ENCODE measurements at regions not wholly inside any gene's neighbourhood (a gene's known extent, or its start where the extent isn't known, plus 50 kb on each side); places are given as distances from the start of the nearest gene placed in this dataset.

DNA sequence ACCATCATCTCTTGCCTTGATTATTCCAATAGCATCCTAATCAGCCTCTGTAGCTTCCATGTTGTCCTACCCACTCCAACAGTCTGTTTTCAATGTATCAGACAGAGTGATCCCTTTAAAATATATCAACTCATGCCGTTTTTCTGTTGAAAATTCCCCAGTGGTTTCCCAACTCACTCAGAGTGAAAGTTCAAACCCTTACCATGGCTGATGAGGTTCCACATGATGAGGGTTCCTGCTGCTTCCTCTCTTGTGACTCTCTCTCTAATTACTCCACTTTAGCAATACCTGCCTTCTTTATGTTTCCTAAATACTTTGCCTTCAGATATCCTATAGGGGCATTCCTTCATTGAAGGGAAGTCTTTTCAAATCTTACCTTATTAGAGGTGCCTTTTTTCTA lies 334.7 kb downstream of the PPP1R2C start:
- Histone ChIP-seq H3K23ac (ENCODE audit: low read depth, low read length, poor library complexity) (no peak overlapping the region), H3K4me3 (ENCODE audit: low read length in 2 of 2) (no peak overlapping the region), H2AK5ac (ENCODE audit: low read depth, low read length) (no peak overlapping the region), H2AFZ (ENCODE audit: low read length) (no peak overlapping the region), H3K9ac (ENCODE audit: low read depth, low read length, poor library complexity) (no peak overlapping the region), H3K27me3 (ENCODE audit: control insufficient read depth in 3 of 3, insufficient read depth in 3 of 3, low read depth in 1 of 3, low read length in 3 of 3) (no peaks in the 10 kb centered on the region), H2BK5ac (ENCODE audit: low read length) (no peak overlapping the region), H3K9me3 (replicated peaks in 1 of 2; ENCODE audit: control insufficient read depth in 2 of 2, insufficient read depth in 1 of 2, low read depth in 1 of 2, low read length in 2 of 2) (no peaks in the 10 kb centered on the region), H2BK15ac (ENCODE audit: low read length) (no peak overlapping the region), H2BK120ac (ENCODE audit: low read depth, low read length) (no peak overlapping the region), H3K18ac (ENCODE audit: low read length) (no peak overlapping the region), H3K4me1 (ENCODE audit: control insufficient read depth in 2 of 2, insufficient read depth in 1 of 2, low read depth in 1 of 2, low read length in 2 of 2) (no peaks in the 10 kb centered on the region), H3K79me1 (ENCODE audit: low read depth, low read length) (no peaks in the 10 kb centered on the region), H3K4me2 (ENCODE audit: insufficient read depth, low read length, poor library complexity, severe bottlenecking) (no peak overlapping the region), H3K36me3 (replicated peaks in 1 of 2; ENCODE audit: control insufficient read depth in 2 of 2, insufficient read depth in 2 of 2, low read length in 2 of 2) (no peaks in the 10 kb centered on the region), H3K4ac (ENCODE audit: low read length) (no peak overlapping the region), H2BK12ac (ENCODE audit: low read length) (no peak overlapping the region), H4K8ac (ENCODE audit: low read depth, low read length) (no peak overlapping the region), H3K14ac (ENCODE audit: low read length) (no peak overlapping the region), H3K27ac (replicated peaks; ENCODE audit: low read length) (no peak overlapping the region), H4K91ac (ENCODE audit: low read depth, low read length, poor library complexity) (no peak overlapping the region)
- no peak for DNase-seq (ENCODE audit: low spot score)
- no CpG with 5 or more reads among the region's 1 CpG for WGBS, 2 donors (ENCODE audit: extremely low coverage in 2 of 2, insufficient read length in 2 of 2, insufficient replicate concordance in 1 of 2)

DNA sequence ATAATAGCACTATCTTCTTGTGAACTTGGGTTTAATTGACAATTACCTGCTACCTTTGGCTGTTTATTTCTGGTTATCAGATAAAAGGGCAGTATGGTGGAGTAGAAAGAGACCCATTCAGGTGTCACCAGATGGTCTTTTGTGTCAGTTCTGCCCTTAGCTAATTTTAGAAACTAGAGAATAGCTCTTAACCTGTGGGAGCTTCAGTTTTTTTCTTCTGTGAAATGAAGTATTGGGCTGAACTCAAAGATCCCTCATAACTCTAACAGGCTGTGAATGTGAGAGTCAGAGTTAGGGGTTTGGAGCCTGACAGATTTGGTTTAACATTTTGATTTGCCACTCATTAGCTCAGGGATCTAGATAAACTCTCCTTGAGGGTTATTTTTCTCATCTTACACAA lies 335.2 kb downstream of the PPP1R2C start:
- H3K4me2 ChIP-seq (ENCODE audit: insufficient read depth, low read length, poor library complexity, severe bottlenecking): no peak overlapping the region
- H3K23ac ChIP-seq (ENCODE audit: low read depth, low read length, poor library complexity): no peak overlapping the region
- no peak overlapping the region for H3K4me3 ChIP-seq (ENCODE audit: low read length in 2 of 2)
- no peaks in the 10 kb centered on the region for H3K36me3 ChIP-seq (replicated peaks in 1 of 2; ENCODE audit: control insufficient read depth in 2 of 2, insufficient read depth in 2 of 2, low read length in 2 of 2)
- H2BK12ac ChIP-seq (ENCODE audit: low read length): no peak overlapping the region
- H2AK5ac ChIP-seq (ENCODE audit: low read depth, low read length): no peak overlapping the region
- H4K91ac ChIP-seq (ENCODE audit: low read depth, low read length, poor library complexity): no peak overlapping the region
- no peak overlapping the region for H3K9ac ChIP-seq (ENCODE audit: low read depth, low read length, poor library complexity)
- DNase-seq (ENCODE audit: low spot score): no peak
- H3K14ac ChIP-seq (ENCODE audit: low read length): no peak overlapping the region
- H3K27ac ChIP-seq (replicated peaks; ENCODE audit: low read length): no peak overlapping the region
- H4K8ac ChIP-seq (ENCODE audit: low read depth, low read length): no peak overlapping the region
- no peaks in the 10 kb centered on the region for H3K27me3 ChIP-seq (ENCODE audit: control insufficient read depth in 3 of 3, insufficient read depth in 3 of 3, low read depth in 1 of 3, low read length in 3 of 3)
- H3K18ac ChIP-seq (ENCODE audit: low read length): no peak overlapping the region
- H2BK120ac ChIP-seq (ENCODE audit: low read depth, low read length): no peak overlapping the region
- no peak overlapping the region for H3K4ac ChIP-seq (ENCODE audit: low read length)
- H2AFZ ChIP-seq (ENCODE audit: low read length): no peak overlapping the region
- H2BK5ac ChIP-seq (ENCODE audit: low read length): no peak overlapping the region
- H3K4me1 ChIP-seq (ENCODE audit: control insufficient read depth in 2 of 2, insufficient read depth in 1 of 2, low read depth in 1 of 2, low read length in 2 of 2): no peaks in the 10 kb centered on the region
- no peaks in the 10 kb centered on the region for H3K79me1 ChIP-seq (ENCODE audit: low read depth, low read length)
- H2BK15ac ChIP-seq (ENCODE audit: low read length): no peak overlapping the region
- no peaks in the 10 kb centered on the region for H3K9me3 ChIP-seq (replicated peaks in 1 of 2; ENCODE audit: control insufficient read depth in 2 of 2, insufficient read depth in 1 of 2, low read depth in 1 of 2, low read length in 2 of 2)

DNA sequence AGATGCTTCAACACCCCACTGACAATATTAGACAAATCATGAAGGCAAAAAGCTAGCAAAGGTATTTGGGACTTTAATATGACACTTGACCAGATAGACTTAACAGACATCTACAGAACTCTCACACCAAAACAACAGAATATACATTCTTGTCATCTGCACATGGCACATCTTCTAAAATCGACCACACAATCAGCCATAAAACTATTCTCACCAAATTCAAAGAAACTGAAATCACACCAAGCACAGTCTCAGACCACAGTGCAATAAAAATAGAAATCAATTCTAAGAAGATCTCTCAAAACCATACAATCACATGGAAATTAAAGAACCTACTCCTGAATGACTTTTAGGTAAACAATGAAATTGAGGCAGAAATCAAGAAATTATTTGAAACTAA lies 340.8 kb downstream of the PPP1R2C start:
- no peak overlapping the region for H2BK120ac ChIP-seq (ENCODE audit: low read depth, low read length)
- H3K9ac ChIP-seq (ENCODE audit: low read depth, low read length, poor library complexity): no peak overlapping the region
- no peaks in the 10 kb centered on the region for H3K79me1 ChIP-seq (ENCODE audit: low read depth, low read length)
- no peak overlapping the region for H3K14ac ChIP-seq (ENCODE audit: low read length)
- no peak overlapping the region for H2AFZ ChIP-seq (ENCODE audit: low read length)
- H3K4ac ChIP-seq (ENCODE audit: low read length): no peak overlapping the region
- H3K9me3 ChIP-seq (replicated peaks in 1 of 2; ENCODE audit: control insufficient read depth in 2 of 2, insufficient read depth in 1 of 2, low read depth in 1 of 2, low read length in 2 of 2): no peaks in the 10 kb centered on the region
- DNase-seq (ENCODE audit: low spot score): no peak
- H3K18ac ChIP-seq (ENCODE audit: low read length): no peak overlapping the region
- H4K91ac ChIP-seq (ENCODE audit: low read depth, low read length, poor library complexity): no peak overlapping the region
- no peaks in the 10 kb centered on the region for H3K36me3 ChIP-seq (replicated peaks in 1 of 2; ENCODE audit: control insufficient read depth in 2 of 2, insufficient read depth in 2 of 2, low read length in 2 of 2)
- no peaks in the 10 kb centered on the region for H3K4me1 ChIP-seq (ENCODE audit: control insufficient read depth in 2 of 2, insufficient read depth in 1 of 2, low read depth in 1 of 2, low read length in 2 of 2)
- H2BK15ac ChIP-seq (ENCODE audit: low read length): no peak overlapping the region
- no peak overlapping the region for H2AK5ac ChIP-seq (ENCODE audit: low read depth, low read length)
- H3K4me2 ChIP-seq (ENCODE audit: insufficient read depth, low read length, poor library complexity, severe bottlenecking): no peak overlapping the region
- no peak overlapping the region for H3K27ac ChIP-seq (replicated peaks; ENCODE audit: low read length)
- H2BK12ac ChIP-seq (ENCODE audit: low read length): no peak overlapping the region
- no peak overlapping the region for H2BK5ac ChIP-seq (ENCODE audit: low read length)
- WGBS, 2 donors (ENCODE audit: extremely low coverage in 2 of 2, insufficient read length in 2 of 2, insufficient replicate concordance in 1 of 2): no CpG with 5 or more reads among the region's 1 CpG
- no peak overlapping the region for H4K8ac ChIP-seq (ENCODE audit: low read depth, low read length)
- H3K23ac ChIP-seq (ENCODE audit: low read depth, low read length, poor library complexity): no peak overlapping the region
- H3K27me3 ChIP-seq (ENCODE audit: control insufficient read depth in 3 of 3, insufficient read depth in 3 of 3, low read depth in 1 of 3, low read length in 3 of 3): no peaks in the 10 kb centered on the region
- H3K4me3 ChIP-seq (ENCODE audit: low read length in 2 of 2): no peak overlapping the region

DNA sequence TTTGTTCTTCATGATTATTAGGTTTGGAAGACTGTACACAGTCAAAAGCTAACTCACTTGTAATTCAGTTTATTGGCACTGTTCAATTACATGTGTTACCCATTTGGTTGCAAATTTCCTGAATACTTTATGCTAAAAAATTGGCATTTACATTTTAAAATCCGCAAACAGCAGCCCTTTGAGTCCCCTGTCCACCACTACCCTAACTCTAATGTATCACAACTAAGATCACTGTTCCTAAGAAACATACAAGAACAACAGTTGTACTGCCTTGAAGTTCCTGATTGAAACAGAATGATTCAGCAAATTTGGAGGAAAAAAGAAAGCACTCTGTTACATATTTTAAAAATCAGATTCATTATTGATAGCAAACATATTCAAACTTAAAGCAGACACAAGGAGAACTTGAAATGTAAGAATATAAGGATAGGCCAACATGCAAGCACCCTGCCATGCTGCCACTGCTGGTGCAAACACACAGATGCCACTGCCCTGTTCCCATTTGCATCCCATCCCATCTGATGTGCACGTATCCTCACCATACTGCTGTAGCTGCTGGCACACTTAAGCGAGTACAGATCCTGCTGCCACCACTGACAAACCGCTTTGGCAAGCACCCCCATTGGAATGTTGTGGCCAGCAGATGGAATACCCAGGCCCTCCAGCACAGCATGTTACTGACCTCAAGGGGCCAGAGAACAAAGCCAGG lies 343.4 kb downstream of the PPP1R2C start:
- H3K27ac ChIP-seq (replicated peaks; ENCODE audit: low read length): no peak overlapping the region
- H3K9ac ChIP-seq (ENCODE audit: low read depth, low read length, poor library complexity): no peak overlapping the region
- H4K91ac ChIP-seq (ENCODE audit: low read depth, low read length, poor library complexity): no peak overlapping the region
- no peak overlapping the region for H3K14ac ChIP-seq (ENCODE audit: low read length)
- WGBS, 2 donors (ENCODE audit: extremely low coverage in 2 of 2, insufficient read length in 2 of 2, insufficient replicate concordance in 1 of 2): no CpG with 5 or more reads among the region's 4 CpGs
- no peak overlapping the region for H3K4me3 ChIP-seq (ENCODE audit: low read length in 2 of 2)
- H3K4me2 ChIP-seq (ENCODE audit: insufficient read depth, low read length, poor library complexity, severe bottlenecking): no peak overlapping the region
- no peak overlapping the region for H2BK120ac ChIP-seq (ENCODE audit: low read depth, low read length)
- H3K36me3 ChIP-seq (replicated peaks in 1 of 2; ENCODE audit: control insufficient read depth in 2 of 2, insufficient read depth in 2 of 2, low read length in 2 of 2): no peaks in the 10 kb centered on the region
- H2BK5ac ChIP-seq (ENCODE audit: low read length): no peak overlapping the region
- no peaks in the 10 kb centered on the region for H3K79me1 ChIP-seq (ENCODE audit: low read depth, low read length)
- H2AK5ac ChIP-seq (ENCODE audit: low read depth, low read length): no peak overlapping the region
- no peak overlapping the region for H4K8ac ChIP-seq (ENCODE audit: low read depth, low read length)
- no peak overlapping the region for H3K18ac ChIP-seq (ENCODE audit: low read length)
- H2BK12ac ChIP-seq (ENCODE audit: low read length): no peak overlapping the region
- no peak overlapping the region for H3K4ac ChIP-seq (ENCODE audit: low read length)
- H3K27me3 ChIP-seq (ENCODE audit: control insufficient read depth in 3 of 3, insufficient read depth in 3 of 3, low read depth in 1 of 3, low read length in 3 of 3): peaks cover 0 to 4% (median 0%) of the 10 kb centered on the region in 3 experiments
- DNase-seq (ENCODE audit: low spot score): no peak
- H3K9me3 ChIP-seq (replicated peaks in 1 of 2; ENCODE audit: control insufficient read depth in 2 of 2, insufficient read depth in 1 of 2, low read depth in 1 of 2, low read length in 2 of 2): no peaks in the 10 kb centered on the region
- no peak overlapping the region for H2AFZ ChIP-seq (ENCODE audit: low read length)
- H2BK15ac ChIP-seq (ENCODE audit: low read length): no peak overlapping the region
- H3K4me1 ChIP-seq (ENCODE audit: control insufficient read depth in 2 of 2, insufficient read depth in 1 of 2, low read depth in 1 of 2, low read length in 2 of 2): no peaks in the 10 kb centered on the region
- no peak overlapping the region for H3K23ac ChIP-seq (ENCODE audit: low read depth, low read length, poor library complexity)
